ENCODE measurements at regions not wholly inside any gene's neighbourhood (a gene's known extent, or its start where the extent isn't known, plus 50 kb on each side); places are given as distances from the start of the nearest gene placed in this dataset.

- TF ChIP-seq, protein P1, sequence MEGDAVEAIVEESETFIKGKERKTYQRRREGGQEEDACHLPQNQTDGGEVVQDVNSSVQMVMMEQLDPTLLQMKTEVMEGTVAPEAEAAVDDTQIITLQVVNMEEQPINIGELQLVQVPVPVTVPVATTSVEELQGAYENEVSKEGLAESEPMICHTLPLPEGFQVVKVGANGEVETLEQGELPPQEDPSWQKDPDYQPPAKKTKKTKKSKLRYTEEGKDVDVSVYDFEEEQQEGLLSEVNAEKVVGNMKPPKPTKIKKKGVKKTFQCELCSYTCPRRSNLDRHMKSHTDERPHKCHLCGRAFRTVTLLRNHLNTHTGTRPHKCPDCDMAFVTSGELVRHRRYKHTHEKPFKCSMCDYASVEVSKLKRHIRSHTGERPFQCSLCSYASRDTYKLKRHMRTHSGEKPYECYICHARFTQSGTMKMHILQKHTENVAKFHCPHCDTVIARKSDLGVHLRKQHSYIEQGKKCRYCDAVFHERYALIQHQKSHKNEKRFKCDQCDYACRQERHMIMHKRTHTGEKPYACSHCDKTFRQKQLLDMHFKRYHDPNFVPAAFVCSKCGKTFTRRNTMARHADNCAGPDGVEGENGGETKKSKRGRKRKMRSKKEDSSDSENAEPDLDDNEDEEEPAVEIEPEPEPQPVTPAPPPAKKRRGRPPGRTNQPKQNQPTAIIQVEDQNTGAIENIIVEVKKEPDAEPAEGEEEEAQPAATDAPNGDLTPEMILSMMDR (IDR thresholded peaks at IDR 0.05): no peak
- no peak for TF ChIP-seq POLR2A (IDR thresholded peaks at IDR 0.05)
Measured at GRCh38 chr20:51140671-51141070, 117.8 kb upstream of the KCNG1 start.
